ENCODE measurements at regions not wholly inside any gene's neighbourhood (a gene's known extent, or its start where the extent isn't known, plus 50 kb on each side); places are given as distances from the start of the nearest gene placed in this dataset.
"Not testable (repeated sequence)": the region's sequence is repeated elsewhere in the genome, so short reads cannot be mapped to it uniquely, and the experiment has no call there.

DNA sequence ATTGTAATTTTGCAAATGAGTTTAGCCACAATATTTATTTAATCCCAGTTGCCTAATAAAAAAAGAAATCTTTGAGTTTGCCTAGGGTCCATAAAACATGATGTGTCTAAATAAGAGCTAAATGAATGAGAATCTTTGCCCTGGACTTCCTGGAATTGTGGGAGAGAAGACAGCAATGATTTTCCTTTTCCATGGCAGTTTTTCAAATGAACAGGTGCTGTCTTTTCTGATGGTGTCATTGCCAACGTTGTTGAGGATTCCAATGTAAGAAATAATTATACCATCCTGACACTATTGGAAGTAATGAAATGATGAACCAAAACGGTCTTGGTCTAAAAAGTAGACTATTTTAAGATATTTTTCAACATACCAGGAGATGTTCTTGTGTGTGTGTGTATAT is 984.7 kb upstream of the CELF2 start:
- DNase-seq = no peak

GRCh38 chr10:10038348-10038747 is 979.3 kb upstream of the CELF2 start:
- DNase-seq = no peak

DNA sequence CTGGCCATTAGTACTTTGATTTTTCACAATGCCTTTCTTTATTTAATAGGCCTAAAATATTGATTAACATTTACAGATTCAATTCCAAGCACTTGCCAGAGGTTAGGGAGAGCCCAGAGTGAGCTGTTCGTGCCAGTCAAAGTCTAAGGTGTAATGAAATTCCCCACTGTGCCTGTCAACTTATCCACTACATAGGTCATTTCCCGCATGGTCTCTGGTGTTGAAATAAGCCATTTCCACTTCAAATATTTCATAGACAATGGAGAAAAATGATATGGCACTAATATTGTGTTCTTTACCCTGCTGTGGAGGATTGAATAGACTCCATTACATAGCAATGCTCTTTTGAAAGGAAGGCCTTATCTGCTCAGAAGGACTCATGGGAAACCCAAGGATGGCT is 978.1 kb upstream of the CELF2 start:
- DNase-seq = no peak

DNA sequence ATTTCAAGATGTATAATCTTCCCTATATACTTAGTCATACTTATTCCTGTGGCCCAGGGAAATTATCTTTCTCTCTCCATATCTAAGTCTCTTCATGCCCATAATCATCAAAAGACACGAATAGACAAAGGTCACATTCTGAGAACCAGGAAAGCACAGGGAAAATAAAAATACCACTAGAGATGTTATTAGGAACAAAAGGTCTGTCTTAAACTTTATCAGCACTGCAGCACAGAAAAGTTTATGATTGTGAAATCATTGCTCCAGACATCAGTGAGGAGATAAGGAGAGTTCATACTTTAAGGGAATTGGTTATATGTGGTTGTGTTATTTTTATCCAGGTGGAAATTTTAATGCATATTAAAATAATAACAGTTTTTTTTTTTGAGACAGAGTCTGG is 974.6 kb upstream of the CELF2 start:
- no peak for DNase-seq

GRCh38 chr10:10044922-10045764 is 972.5 kb upstream of the CELF2 start:
- no peak for DNase-seq

GRCh38 chr10:10045765-10046028 is 972.0 kb upstream of the CELF2 start:
- no peak for DNase-seq

- DNase-seq = no peak
Measured at GRCh38 chr10:10047426-10047825, 970.2 kb upstream of the CELF2 start.

- no peak for DNase-seq
Measured at GRCh38 chr10:10053051-10053450, 964.6 kb upstream of the CELF2 start.

DNA sequence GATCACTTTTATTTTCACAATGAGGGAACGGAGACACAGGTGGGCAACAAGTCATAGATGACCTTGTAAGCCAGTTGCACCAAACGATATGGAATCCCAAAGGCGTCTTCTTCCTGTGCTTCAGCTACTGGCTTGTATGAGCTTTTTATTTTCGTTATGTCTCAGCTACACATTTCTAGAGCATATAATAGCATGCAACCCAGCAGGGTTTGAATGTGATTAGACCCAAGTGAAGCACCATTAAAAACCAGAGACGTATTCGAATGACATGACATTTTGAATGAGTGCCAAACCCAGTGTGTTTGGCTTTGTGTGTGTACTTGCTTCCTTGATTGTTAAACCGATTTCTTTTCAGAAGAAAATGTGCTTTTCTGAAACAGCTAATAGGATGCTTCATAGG is 963.2 kb upstream of the CELF2 start:
- DNase-seq = no peak

GRCh38 chr10:10055656-10056442 is 961.8 kb upstream of the CELF2 start:
- no peak for DNase-seq

GRCh38 chr10:10056961-10057360 is 960.7 kb upstream of the CELF2 start:
- DNase-seq = no peak

- DNase-seq = no peak
Measured at GRCh38 chr10:10067644-10068043, 950.0 kb upstream of the CELF2 start.

DNA sequence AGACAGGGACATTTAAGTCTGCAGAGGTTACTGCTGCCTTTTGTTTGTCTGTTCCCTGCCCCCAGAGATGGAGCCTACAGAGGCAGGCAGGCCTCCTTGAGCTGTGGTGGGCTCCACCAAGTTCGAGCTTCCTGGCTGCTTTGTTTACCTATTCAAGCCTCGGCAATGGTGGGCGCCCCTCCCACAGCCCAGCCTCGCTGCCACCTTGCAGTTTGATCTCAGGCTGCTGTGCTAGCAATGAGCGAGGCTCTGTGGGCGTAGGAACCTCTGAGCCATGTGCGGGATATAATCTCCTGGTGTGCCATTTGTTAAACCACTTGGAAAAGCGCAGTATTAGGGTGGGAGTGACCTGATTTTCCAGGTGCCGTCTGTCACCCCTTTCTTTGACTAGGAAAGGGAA is 942.8 kb upstream of the CELF2 start:
- not testable (repeated sequence) for DNase-seq

GRCh38 chr10:10078446-10078845 is 939.2 kb upstream of the CELF2 start:
- no peak for DNase-seq

GRCh38 chr10:10092581-10092980 is 925.1 kb upstream of the CELF2 start:
- no peak for DNase-seq

- DNase-seq = no peak
Measured at GRCh38 chr10:10093021-10093420, 924.7 kb upstream of the CELF2 start.

- no peak for DNase-seq
Measured at GRCh38 chr10:10094691-10095090, 923.0 kb upstream of the CELF2 start.

DNA sequence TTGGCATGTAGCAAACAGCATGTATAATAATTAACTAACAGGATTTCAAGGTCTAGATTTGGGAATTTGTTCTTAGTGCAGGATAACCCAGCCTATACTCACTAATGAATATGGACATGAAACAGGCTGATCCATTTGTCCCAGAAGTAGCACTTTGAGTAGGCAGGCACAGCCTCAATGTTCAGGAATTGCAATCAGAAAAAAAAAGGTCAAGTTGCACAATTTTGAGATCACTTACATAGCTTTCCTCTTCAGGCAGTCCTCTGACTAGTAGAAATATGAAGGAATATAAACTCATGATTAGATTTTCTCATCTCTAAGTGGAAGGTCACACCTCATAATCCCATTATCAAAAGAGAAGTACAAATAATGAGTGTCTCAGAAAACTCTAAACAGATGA is 921.4 kb upstream of the CELF2 start:
- no peak for DNase-seq

- no peak for DNase-seq
Measured at GRCh38 chr10:10096898-10097297, 920.8 kb upstream of the CELF2 start.

DNA sequence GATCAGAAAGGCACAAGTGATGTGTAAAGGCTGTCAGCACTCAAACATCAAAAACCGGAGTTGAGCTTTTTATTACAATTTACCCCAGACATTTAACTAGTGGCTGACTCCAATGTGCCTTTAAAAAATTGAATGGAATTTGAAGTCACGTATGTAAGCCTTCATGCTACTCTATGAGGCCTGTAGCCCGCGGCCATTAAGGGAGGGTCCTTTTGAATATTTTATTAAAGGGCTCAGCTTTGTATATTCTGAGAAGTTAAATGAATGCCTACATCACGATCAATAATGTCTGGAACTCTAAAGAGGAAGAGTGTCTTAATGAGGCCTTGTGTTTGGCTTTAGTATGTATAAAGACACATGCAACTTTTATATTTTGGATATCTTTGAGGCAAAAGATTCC is 916.6 kb upstream of the CELF2 start:
- no peak for DNase-seq

GRCh38 chr10:10110844-10111490 is 906.7 kb upstream of the CELF2 start:
- DNase-seq = no peak

DNA sequence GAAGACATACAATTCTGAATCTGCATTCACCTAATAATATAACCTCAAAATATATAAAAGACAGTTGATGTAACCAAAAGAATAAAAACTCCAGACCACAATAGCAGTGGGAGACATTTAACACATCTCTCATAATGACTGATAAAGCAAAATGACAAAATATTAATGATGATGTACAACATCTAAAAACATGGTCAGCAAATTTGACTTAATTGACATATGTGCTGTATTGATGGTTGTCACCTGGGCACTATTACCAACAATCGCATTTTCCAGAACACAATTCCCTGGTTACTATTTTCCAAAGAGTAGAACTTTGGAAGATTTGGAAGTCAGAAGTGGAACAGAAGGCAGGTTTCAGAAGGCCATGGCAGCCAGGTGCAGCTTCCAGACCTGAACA is 899.5 kb upstream of the CELF2 start:
- DNase-seq = no peak

DNA sequence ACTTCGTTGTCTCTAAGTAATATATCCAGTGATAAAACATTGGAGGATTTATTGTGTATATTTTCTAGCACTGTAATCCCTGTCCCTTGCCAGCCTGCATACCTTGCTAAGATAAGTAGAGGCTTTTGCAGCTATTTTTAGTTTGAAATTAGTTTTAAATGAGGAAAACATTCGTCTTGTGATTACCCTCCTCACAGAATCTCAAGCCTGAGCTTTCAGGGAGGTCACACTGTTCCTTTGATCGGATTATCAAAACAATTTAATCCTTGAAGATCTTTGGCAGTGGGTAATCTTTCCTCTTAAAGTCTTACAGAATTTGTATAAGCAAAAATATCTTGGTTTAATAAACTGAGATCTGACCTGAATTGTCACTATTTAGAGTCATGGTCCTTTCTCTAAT is 897.0 kb upstream of the CELF2 start:
- DNase-seq = no peak

GRCh38 chr10:10125676-10126075 is 892.0 kb upstream of the CELF2 start:
- DNase-seq = no peak

Measured in NCI-H774 (cell line).